ENCODE measurements at regions not wholly inside any gene's neighbourhood (a gene's known extent, or its start where the extent isn't known, plus 50 kb on each side); places are given as distances from the start of the nearest gene placed in this dataset.

- no peak overlapping the region for H4K5ac ChIP-seq (ENCODE audit: insufficient read length, low read depth, low read length)
- H4K91ac ChIP-seq (ENCODE audit: insufficient read length, low read depth, low read length), result no peak overlapping the region
- H2BK120ac ChIP-seq (ENCODE audit: low read depth, low read length, poor library complexity, severe bottlenecking), result no peak overlapping the region
- H3K56ac ChIP-seq (ENCODE audit: insufficient read length, low read depth, low read length), result no peak overlapping the region
- no peak overlapping the region for H3K9ac ChIP-seq (ENCODE audit: extremely low read depth, insufficient read length, low read length)
- H4K8ac ChIP-seq (replicated peaks; ENCODE audit: insufficient read length, low read depth, low read length), result no peak overlapping the region
- no peaks in the 10 kb centered on the region for H3K79me2 ChIP-seq (ENCODE audit: insufficient read depth, low read length)
- H3K4me2 ChIP-seq (ENCODE audit: insufficient read depth, insufficient read length, low read length), result no peak overlapping the region
- no peaks in the 10 kb centered on the region for H3K27me3 ChIP-seq (ENCODE audit: insufficient read depth, low read length)
- no peak overlapping the region for H3T11ph ChIP-seq (ENCODE audit: low read length)
- Mint-ChIP-seq H3K27ac (no peak overlapping the region), H3K27me3 (ENCODE audit: low read depth) (peaks cover 3% of the 10 kb centered on the region), H3K9me3 (peaks cover 2% of the 10 kb centered on the region in 2 experiments; a peak in 3 of 5 replicates), H3K4me3 (no peak overlapping the region), H3K4me1 (peaks cover 8 to 13% of the 10 kb centered on the region in 2 experiments), H3K36me3 (ENCODE audit: insufficient read depth in 1 of 3, low read depth in 3 of 3) (peaks cover 0 to 2% (median 0%) of the 10 kb centered on the region in 3 experiments; a peak in 1 of 7 replicates)
- H3K9me3 ChIP-seq (ENCODE audit: control insufficient read depth, low read depth, low read length), result no peaks in the 10 kb centered on the region
- no peak overlapping the region for H2BK5ac ChIP-seq (ENCODE audit: insufficient read length, low read length)
- no peak overlapping the region for H2BK15ac ChIP-seq (ENCODE audit: low read depth, low read length)
- no peak overlapping the region for H3K14ac ChIP-seq (ENCODE audit: insufficient read depth, low read length)
- no peak overlapping the region for H2AK5ac ChIP-seq (ENCODE audit: insufficient read length, low read length)
- H3K23me2 ChIP-seq (ENCODE audit: insufficient read length, low read depth, low read length, poor library complexity, severe bottlenecking), result no peaks in the 10 kb centered on the region
- H3K23ac ChIP-seq (ENCODE audit: insufficient read length, low read depth, low read length), result no peak overlapping the region
- no peak overlapping the region for H3K4ac ChIP-seq (ENCODE audit: low read depth, low read length)
- H2BK20ac ChIP-seq (ENCODE audit: low read depth, low read length, poor library complexity, severe bottlenecking), result no peak overlapping the region
- no peaks in the 10 kb centered on the region for H3K79me1 ChIP-seq (ENCODE audit: insufficient read depth, low read depth, low read length, poor library complexity, severe bottlenecking)
- H3K18ac ChIP-seq (ENCODE audit: insufficient read length, low read depth, low read length), result no peak overlapping the region
- H2BK12ac ChIP-seq (ENCODE audit: insufficient read length, low read depth, low read length), result no peak overlapping the region
- H3K27ac ChIP-seq (ENCODE audit: insufficient read length, low read depth, low read length), result no peak overlapping the region
- H3K4me1 ChIP-seq (ENCODE audit: insufficient read depth, low read length), result no peaks in the 10 kb centered on the region; the same call in 1 of the 2 replicates
- WGBS (ENCODE audit: extremely low coverage, insufficient read length, low lambda C conversion rate), result no CpG with 5 or more reads among the region's 9 CpGs
- TF ChIP-seq CTCF (conservative IDR thresholded peaks at IDR 0.05), result peak; percentile 95
- no peaks in the 10 kb centered on the region for H4K20me1 ChIP-seq (ENCODE audit: control insufficient read depth, insufficient read depth, insufficient read length)
- peak; percentile 61 for DNase-seq
- no peak overlapping the region for H2AFZ ChIP-seq (ENCODE audit: low read length)
These were observed 94.0 kb downstream of the ACTL7B start for GRCh38 chr9:108761655-108762347.
